ENCODE measurements at regions not wholly inside any gene's neighbourhood (a gene's known extent, or its start where the extent isn't known, plus 50 kb on each side); places are given as distances from the start of the nearest gene placed in this dataset.

DNA sequence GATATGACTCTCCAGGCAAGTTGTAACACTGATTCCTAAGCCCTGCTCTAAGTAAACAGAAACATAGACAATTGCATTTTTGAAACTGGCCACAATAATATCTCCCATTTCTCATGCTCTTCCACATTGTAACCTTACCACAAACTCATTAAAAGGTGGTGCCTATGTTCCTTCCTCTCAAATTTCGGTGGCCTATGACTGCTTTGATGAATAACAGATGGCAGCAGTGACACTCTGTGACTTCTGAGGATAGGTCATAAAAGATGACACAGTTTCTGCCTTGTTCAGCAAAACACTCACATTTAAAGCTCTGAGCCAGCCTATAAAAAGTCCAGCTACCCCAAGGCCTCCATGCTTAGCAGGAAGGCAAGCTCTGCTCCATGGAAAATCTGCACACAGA is 195.2 kb downstream of the EFHB start:
- no peak overlapping the region for H2AFZ ChIP-seq (ENCODE audit: low read depth, low read length)
- FAIRE-seq = no peak
- H3K27ac ChIP-seq (ENCODE audit: low read depth, low read length) = no peak overlapping the region
- no peaks in the 10 kb centered on the region for H3K27me3 ChIP-seq (ENCODE audit: insufficient read depth, low read length)
- no peaks in the 10 kb centered on the region for H3K36me3 ChIP-seq (ENCODE audit: insufficient read depth, low read length)
- H3K27me3 Mint-ChIP-seq (ENCODE audit: low read depth, unreplicated experiment) = no peaks in the 10 kb centered on the region
- peaks cover 1% of the 10 kb centered on the region for H3K4me1 Mint-ChIP-seq (ENCODE audit: low read depth, unreplicated experiment)
- H3K36me3 Mint-ChIP-seq (ENCODE audit: low read depth, unreplicated experiment) = no peaks in the 10 kb centered on the region
- H3K9ac ChIP-seq (ENCODE audit: low read length) = no peak overlapping the region
- no peaks in the 10 kb centered on the region for H3K9me3 ChIP-seq (ENCODE audit: insufficient read depth, low read depth, low read length)
- no peak overlapping the region for H3K4me2 ChIP-seq (ENCODE audit: low read length)
- H3K27ac Mint-ChIP-seq (ENCODE audit: unreplicated experiment) = no peak overlapping the region
- H3K4me3 Mint-ChIP-seq (ENCODE audit: unreplicated experiment) = no peak overlapping the region
- H3K9me3 Mint-ChIP-seq (ENCODE audit: unreplicated experiment) = no peaks in the 10 kb centered on the region
- DNase-seq (ENCODE audit: low read depth) = no peak
- H3K79me2 ChIP-seq (ENCODE audit: insufficient read depth, low read length) = no peaks in the 10 kb centered on the region
- no peak for TF ChIP-seq EZH2 (IDR thresholded peaks at IDR 0.05; ENCODE audit: insufficient read depth, low read length)
- TF ChIP-seq, protein P1, sequence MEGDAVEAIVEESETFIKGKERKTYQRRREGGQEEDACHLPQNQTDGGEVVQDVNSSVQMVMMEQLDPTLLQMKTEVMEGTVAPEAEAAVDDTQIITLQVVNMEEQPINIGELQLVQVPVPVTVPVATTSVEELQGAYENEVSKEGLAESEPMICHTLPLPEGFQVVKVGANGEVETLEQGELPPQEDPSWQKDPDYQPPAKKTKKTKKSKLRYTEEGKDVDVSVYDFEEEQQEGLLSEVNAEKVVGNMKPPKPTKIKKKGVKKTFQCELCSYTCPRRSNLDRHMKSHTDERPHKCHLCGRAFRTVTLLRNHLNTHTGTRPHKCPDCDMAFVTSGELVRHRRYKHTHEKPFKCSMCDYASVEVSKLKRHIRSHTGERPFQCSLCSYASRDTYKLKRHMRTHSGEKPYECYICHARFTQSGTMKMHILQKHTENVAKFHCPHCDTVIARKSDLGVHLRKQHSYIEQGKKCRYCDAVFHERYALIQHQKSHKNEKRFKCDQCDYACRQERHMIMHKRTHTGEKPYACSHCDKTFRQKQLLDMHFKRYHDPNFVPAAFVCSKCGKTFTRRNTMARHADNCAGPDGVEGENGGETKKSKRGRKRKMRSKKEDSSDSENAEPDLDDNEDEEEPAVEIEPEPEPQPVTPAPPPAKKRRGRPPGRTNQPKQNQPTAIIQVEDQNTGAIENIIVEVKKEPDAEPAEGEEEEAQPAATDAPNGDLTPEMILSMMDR (IDR thresholded peaks at IDR 0.05; ENCODE audit: insufficient read depth, low read depth, low read length) = no peak
- H3K4me3 ChIP-seq (ENCODE audit: insufficient read depth, low read depth, low read length) = no peak overlapping the region
- H4K20me1 ChIP-seq (ENCODE audit: insufficient read depth, low read length) = no peaks in the 10 kb centered on the region
- H3K4me1 ChIP-seq (ENCODE audit: insufficient read depth, low read length) = no peaks in the 10 kb centered on the region

DNA sequence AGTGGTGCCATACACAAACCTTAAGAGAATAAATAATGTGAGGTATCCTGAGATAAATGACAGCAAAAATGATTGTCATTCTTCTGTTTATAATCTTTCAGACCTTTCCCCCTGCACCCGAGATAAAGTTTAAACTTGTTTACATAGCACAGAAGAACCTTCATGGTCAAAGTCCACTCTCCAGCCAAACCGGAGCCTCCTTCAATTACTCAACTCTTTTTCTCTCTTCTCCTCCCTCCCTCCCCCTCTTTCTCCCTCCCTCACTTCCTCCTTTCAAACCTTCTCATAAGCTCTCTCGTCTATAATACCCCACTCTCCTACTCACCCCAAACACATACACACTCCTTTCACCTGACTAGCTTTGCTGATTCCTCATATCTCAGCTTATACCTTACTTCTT is 198.9 kb downstream of the EFHB start:
- Mint-ChIP-seq H3K27me3 (ENCODE audit: low read depth, unreplicated experiment) (no peaks in the 10 kb centered on the region), H3K27ac (ENCODE audit: unreplicated experiment) (no peak overlapping the region), H3K36me3 (ENCODE audit: low read depth, unreplicated experiment) (no peaks in the 10 kb centered on the region), H3K4me3 (ENCODE audit: unreplicated experiment) (no peak overlapping the region), H3K9me3 (ENCODE audit: unreplicated experiment) (no peaks in the 10 kb centered on the region), H3K4me1 (ENCODE audit: low read depth, unreplicated experiment) (no peaks in the 10 kb centered on the region)
- H3K9ac ChIP-seq (ENCODE audit: low read length) = no peak overlapping the region
- H3K27me3 ChIP-seq (ENCODE audit: insufficient read depth, low read length) = no peaks in the 10 kb centered on the region
- no peak overlapping the region for H3K4me3 ChIP-seq (ENCODE audit: insufficient read depth, low read depth, low read length)
- H3K9me3 ChIP-seq (ENCODE audit: insufficient read depth, low read depth, low read length) = no peaks in the 10 kb centered on the region
- H3K4me2 ChIP-seq (ENCODE audit: low read length) = no peak overlapping the region
- no peak for TF ChIP-seq EZH2 (IDR thresholded peaks at IDR 0.05; ENCODE audit: insufficient read depth, low read length)
- TF ChIP-seq, protein P1 (IDR thresholded peaks at IDR 0.05; ENCODE audit: insufficient read depth, low read depth, low read length) = no peak
- H2AFZ ChIP-seq (ENCODE audit: low read depth, low read length) = no peak overlapping the region
- no peak for DNase-seq (ENCODE audit: low read depth)
- H3K27ac ChIP-seq (ENCODE audit: low read depth, low read length) = no peak overlapping the region
- H4K20me1 ChIP-seq (ENCODE audit: insufficient read depth, low read length) = no peaks in the 10 kb centered on the region
- H3K79me2 ChIP-seq (ENCODE audit: insufficient read depth, low read length) = no peaks in the 10 kb centered on the region
- no peaks in the 10 kb centered on the region for H3K4me1 ChIP-seq (ENCODE audit: insufficient read depth, low read length)
- no peaks in the 10 kb centered on the region for H3K36me3 ChIP-seq (ENCODE audit: insufficient read depth, low read length)
- FAIRE-seq = no peak

DNA sequence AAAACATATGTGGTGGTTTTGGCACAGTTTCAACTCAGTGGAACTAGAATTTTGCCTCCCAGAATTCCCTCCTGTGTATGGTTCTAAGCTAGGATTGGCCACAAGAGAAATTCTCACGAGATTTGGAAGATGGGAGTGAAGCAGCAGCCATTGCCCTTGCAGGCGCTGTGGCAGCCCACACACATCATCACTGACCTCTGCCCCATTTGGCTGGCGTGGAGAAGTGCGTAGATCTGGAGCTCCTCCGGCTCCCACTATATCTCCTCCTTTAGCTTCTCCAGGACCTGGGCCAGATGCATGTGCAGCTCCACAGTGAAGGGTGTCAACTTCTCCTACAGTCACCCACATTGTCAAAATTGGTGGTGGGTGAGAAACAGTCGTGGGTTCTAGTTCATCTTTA is 199.6 kb downstream of the EFHB start:
- no peaks in the 10 kb centered on the region for H3K4me1 ChIP-seq (ENCODE audit: insufficient read depth, low read length)
- H3K9me3 ChIP-seq (ENCODE audit: insufficient read depth, low read depth, low read length) = no peaks in the 10 kb centered on the region
- H3K4me2 ChIP-seq (ENCODE audit: low read length) = no peak overlapping the region
- Mint-ChIP-seq H3K36me3 (ENCODE audit: low read depth, unreplicated experiment) (no peaks in the 10 kb centered on the region), H3K4me1 (ENCODE audit: low read depth, unreplicated experiment) (no peaks in the 10 kb centered on the region), H3K4me3 (ENCODE audit: unreplicated experiment) (no peak overlapping the region), H3K9me3 (ENCODE audit: unreplicated experiment) (no peaks in the 10 kb centered on the region), H3K27ac (ENCODE audit: unreplicated experiment) (no peak overlapping the region), H3K27me3 (ENCODE audit: low read depth, unreplicated experiment) (no peaks in the 10 kb centered on the region)
- H2AFZ ChIP-seq (ENCODE audit: low read depth, low read length) = no peak overlapping the region
- FAIRE-seq (no peak), DNase-seq (ENCODE audit: low read depth) (no peak)
- no peak overlapping the region for H3K4me3 ChIP-seq (ENCODE audit: insufficient read depth, low read depth, low read length)
- no peaks in the 10 kb centered on the region for H3K79me2 ChIP-seq (ENCODE audit: insufficient read depth, low read length)
- no peak overlapping the region for H3K9ac ChIP-seq (ENCODE audit: low read length)
- no peaks in the 10 kb centered on the region for H3K36me3 ChIP-seq (ENCODE audit: insufficient read depth, low read length)
- no peak for TF ChIP-seq EZH2 (IDR thresholded peaks at IDR 0.05; ENCODE audit: insufficient read depth, low read length)
- TF ChIP-seq, protein P1 (IDR thresholded peaks at IDR 0.05; ENCODE audit: insufficient read depth, low read depth, low read length) = no peak
- no peak overlapping the region for H3K27ac ChIP-seq (ENCODE audit: low read depth, low read length)
- H4K20me1 ChIP-seq (ENCODE audit: insufficient read depth, low read length) = no peaks in the 10 kb centered on the region
- no peaks in the 10 kb centered on the region for H3K27me3 ChIP-seq (ENCODE audit: insufficient read depth, low read length)
